Liver (tissue), 8 donors: ENCODE measurements at regions not wholly inside any gene's neighbourhood (a gene's known extent, or its start where the extent isn't known, plus 50 kb on each side); places are given as distances from the start of the nearest gene placed in this dataset.

Experiments used
- DNase-seq: peaks from one replicate; pipeline ENCODE4 v3.0.0-alpha.2; 2017; ENCODE audit warnings: low spot score
- H3K27ac ChIP-seq, 2 donors: one replicate each; pipeline ENCODE4 v1.7.0; 2013; ENCODE audit warnings: inconsistent platforms in 2 of 2, low read length in 2 of 2, control low read depth in 1 of 2, low read depth in 1 of 2, mild to moderate bottlenecking in 1 of 2
- H3K27me3 ChIP-seq, 4 donors: one replicate each; pipeline versions ENCODE4 v1.6.1 to v1.7.0; 2013; ENCODE audit warnings: low read length in 3 of 4, inconsistent platforms in 1 of 4, mild to moderate bottlenecking in 1 of 4, moderate library complexity in 1 of 4; ENCODE audit not compliant: control insufficient read depth in 4 of 4, insufficient read depth in 4 of 4
- H3K36me3 ChIP-seq, 4 donors: one replicate each; pipeline versions ENCODE4 v1.6.1 to v1.7.0; 2013; ENCODE audit warnings: low read length in 3 of 4, mild to moderate bottlenecking in 3 of 4, low read depth in 1 of 4, moderate library complexity in 1 of 4; ENCODE audit not compliant: control insufficient read depth in 4 of 4, insufficient read depth in 3 of 4
- H3K4me1 ChIP-seq, 4 donors: one replicate each; pipeline versions ENCODE4 v1.6.1 to v1.7.0; 2013; ENCODE audit warnings: low read length in 3 of 4, mild to moderate bottlenecking in 3 of 4, moderate library complexity in 1 of 4; ENCODE audit not compliant: control insufficient read depth in 4 of 4, insufficient read depth in 4 of 4
- H3K4me3 ChIP-seq, 3 donors: one replicate each; pipeline versions ENCODE4 v1.6.1 to v1.7.0; 2013; ENCODE audit warnings: low read length in 3 of 3, control low read depth in 1 of 3, low read depth in 1 of 3, mild to moderate bottlenecking in 1 of 3
- H3K9ac ChIP-seq, 2 donors: one replicate each; pipeline ENCODE4 v1.7.0; 2013; ENCODE audit warnings: low read length in 2 of 2, mild to moderate bottlenecking in 2 of 2, moderate library complexity in 2 of 2, control low read depth in 1 of 2, low read depth in 1 of 2
- H3K9me3 ChIP-seq, 4 donors: one replicate each; pipeline versions ENCODE4 v1.6.1 to v1.7.0; 2013; ENCODE audit warnings: low read length in 3 of 4; ENCODE audit not compliant: control insufficient read depth in 4 of 4
- EGR1 ChIP-seq, 2 donors: IDR thresholded peaks; 2 replicates each; pipeline ENCODE4 v1.6.1; 2016 to 2018; ENCODE audit warnings: antibody characterized with exemption in 2 of 2, low read depth in 2 of 2
- FOXA1 ChIP-seq: IDR thresholded peaks from 2 replicates; pipeline ENCODE4 v1.6.1; 2016; ENCODE audit warnings: antibody characterized with exemption
- FOXA2 ChIP-seq: IDR thresholded peaks from 2 replicates; pipeline ENCODE4 v1.6.1; 2016; ENCODE audit warnings: antibody characterized with exemption
- GABPA ChIP-seq, 2 donors: IDR thresholded peaks in 1 of 2; conservative IDR thresholded peaks in 1 of 2; 2 replicates each; pipeline ENCODE4 v1.6.1; 2016; ENCODE audit warnings: antibody characterized with exemption in 2 of 2, mild to moderate bottlenecking in 1 of 2, moderate library complexity in 1 of 2
- HNF4A ChIP-seq, 2 donors: conservative IDR thresholded peaks; 2 replicates each; pipeline ENCODE4 v1.6.1; 2016; ENCODE audit warnings: antibody characterized with exemption in 2 of 2, mild to moderate bottlenecking in 2 of 2
- JUND ChIP-seq, 2 donors: IDR thresholded peaks; 2 replicates each; pipeline ENCODE4 v1.6.1; 2016; ENCODE audit warnings: antibody characterized with exemption in 2 of 2
- NR2F2 ChIP-seq: IDR thresholded peaks from 2 replicates; pipeline ENCODE4 v1.6.1; 2016; ENCODE audit warnings: antibody characterized with exemption
- RAD21 ChIP-seq, 2 donors: IDR thresholded peaks; 2 replicates each; pipeline ENCODE4 v1.6.1; 2016; ENCODE audit warnings: antibody characterized with exemption in 2 of 2, mild to moderate bottlenecking in 2 of 2
- RXRA ChIP-seq, 2 donors: IDR thresholded peaks; 2 replicates each; pipeline ENCODE4 v1.6.1; 2017 to 2018; ENCODE audit warnings: antibody characterized with exemption in 2 of 2, mild to moderate bottlenecking in 1 of 2
- SP1 ChIP-seq: IDR thresholded peaks from 2 replicates; pipeline ENCODE4 v1.6.1; 2018; ENCODE audit warnings: antibody characterized with exemption, mild to moderate bottlenecking
- TAF1 ChIP-seq: conservative IDR thresholded peaks from 2 replicates; pipeline ENCODE4 v1.6.1; 2016; ENCODE audit warnings: antibody characterized with exemption, mild to moderate bottlenecking
- YY1 ChIP-seq: IDR thresholded peaks from 2 replicates; pipeline ENCODE4 v1.6.1; 2016; ENCODE audit warnings: antibody characterized with exemption, mild to moderate bottlenecking
- WGBS: extraction: QIAGEN DNeasy Blood & Tissue Kit; methylation state at CpG from one replicate; pipeline ENCODE4 v1.1.7; 2013; 5-methylcytosine and 5-hydroxymethylcytosine counted together
- TF ChIP-seq, protein P1 (sequence below): IDR thresholded peaks from 2 replicates; pipeline ENCODE4 v1.6.1; 2016; ENCODE audit warnings: antibody characterized with exemption
- TF ChIP-seq, protein P2 (sequence below): fragments of 150-350 bp; IDR thresholded peaks from 2 replicates; pipeline ENCODE4 v1.5.1; 2017; ENCODE audit warnings: improper control_type of control experiment, low read depth, low read length; ENCODE audit not compliant: missing input control
- TF ChIP-seq, protein P3 (sequence below): IDR thresholded peaks from 2 replicates; pipeline ENCODE4 v1.6.1; 2016; ENCODE audit warnings: antibody characterized with exemption
- TF ChIP-seq, protein P4 (sequence below): IDR thresholded peaks from 2 replicates; pipeline ENCODE4 v1.6.1; 2016; ENCODE audit warnings: antibody characterized with exemption, mild to moderate bottlenecking
- donor health status: healthy.
- donor health status: healthy.
- donor health status: healthy.
- donor health status: healthy.
- donor health status: healthy.

DNA sequence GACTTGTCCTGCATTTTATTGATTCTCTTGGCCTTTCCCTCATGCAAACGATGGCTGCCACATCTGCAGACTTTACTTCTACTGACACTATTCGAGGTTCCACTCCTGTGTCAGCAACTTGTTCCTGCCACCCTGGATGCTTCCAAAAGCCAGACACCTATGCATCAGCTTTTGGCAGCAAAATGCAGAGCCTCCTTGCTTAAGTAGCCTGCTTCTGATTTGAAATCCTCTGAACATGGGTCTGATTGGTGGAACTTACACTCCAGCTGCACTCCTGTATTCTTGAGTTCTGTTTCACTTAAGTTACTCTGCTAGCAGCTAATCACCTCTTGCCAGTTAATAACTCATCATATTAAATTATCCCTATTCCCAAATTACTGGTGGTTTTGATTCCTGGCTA is 152.1 kb upstream of the FMN2 start:
- TF ChIP-seq HNF4A (conservative IDR thresholded peaks at IDR 0.05), result no peak
- TF ChIP-seq JUND (IDR thresholded peaks at IDR 0.05), result no peak
- no peak for TF ChIP-seq TAF1
- no peak for TF ChIP-seq EGR1 (IDR thresholded peaks at IDR 0.05; ENCODE audit: low read depth in 2 of 2)
- no peak for TF ChIP-seq YY1
- no peak for TF ChIP-seq FOXA2
- TF ChIP-seq SP1, result no peak
- TF ChIP-seq, protein P1, sequence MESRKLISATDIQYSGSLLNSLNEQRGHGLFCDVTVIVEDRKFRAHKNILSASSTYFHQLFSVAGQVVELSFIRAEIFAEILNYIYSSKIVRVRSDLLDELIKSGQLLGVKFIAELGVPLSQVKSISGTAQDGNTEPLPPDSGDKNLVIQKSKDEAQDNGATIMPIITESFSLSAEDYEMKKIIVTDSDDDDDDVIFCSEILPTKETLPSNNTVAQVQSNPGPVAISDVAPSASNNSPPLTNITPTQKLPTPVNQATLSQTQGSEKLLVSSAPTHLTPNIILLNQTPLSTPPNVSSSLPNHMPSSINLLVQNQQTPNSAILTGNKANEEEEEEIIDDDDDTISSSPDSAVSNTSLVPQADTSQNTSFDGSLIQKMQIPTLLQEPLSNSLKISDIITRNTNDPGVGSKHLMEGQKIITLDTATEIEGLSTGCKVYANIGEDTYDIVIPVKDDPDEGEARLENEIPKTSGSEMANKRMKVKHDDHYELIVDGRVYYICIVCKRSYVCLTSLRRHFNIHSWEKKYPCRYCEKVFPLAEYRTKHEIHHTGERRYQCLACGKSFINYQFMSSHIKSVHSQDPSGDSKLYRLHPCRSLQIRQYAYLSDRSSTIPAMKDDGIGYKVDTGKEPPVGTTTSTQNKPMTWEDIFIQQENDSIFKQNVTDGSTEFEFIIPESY, result no peak
- TF ChIP-seq, protein P2, sequence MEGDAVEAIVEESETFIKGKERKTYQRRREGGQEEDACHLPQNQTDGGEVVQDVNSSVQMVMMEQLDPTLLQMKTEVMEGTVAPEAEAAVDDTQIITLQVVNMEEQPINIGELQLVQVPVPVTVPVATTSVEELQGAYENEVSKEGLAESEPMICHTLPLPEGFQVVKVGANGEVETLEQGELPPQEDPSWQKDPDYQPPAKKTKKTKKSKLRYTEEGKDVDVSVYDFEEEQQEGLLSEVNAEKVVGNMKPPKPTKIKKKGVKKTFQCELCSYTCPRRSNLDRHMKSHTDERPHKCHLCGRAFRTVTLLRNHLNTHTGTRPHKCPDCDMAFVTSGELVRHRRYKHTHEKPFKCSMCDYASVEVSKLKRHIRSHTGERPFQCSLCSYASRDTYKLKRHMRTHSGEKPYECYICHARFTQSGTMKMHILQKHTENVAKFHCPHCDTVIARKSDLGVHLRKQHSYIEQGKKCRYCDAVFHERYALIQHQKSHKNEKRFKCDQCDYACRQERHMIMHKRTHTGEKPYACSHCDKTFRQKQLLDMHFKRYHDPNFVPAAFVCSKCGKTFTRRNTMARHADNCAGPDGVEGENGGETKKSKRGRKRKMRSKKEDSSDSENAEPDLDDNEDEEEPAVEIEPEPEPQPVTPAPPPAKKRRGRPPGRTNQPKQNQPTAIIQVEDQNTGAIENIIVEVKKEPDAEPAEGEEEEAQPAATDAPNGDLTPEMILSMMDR, result no peak
- TF ChIP-seq, protein P3, sequence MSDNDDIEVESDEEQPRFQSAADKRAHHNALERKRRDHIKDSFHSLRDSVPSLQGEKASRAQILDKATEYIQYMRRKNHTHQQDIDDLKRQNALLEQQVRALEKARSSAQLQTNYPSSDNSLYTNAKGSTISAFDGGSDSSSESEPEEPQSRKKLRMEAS, result no peak
- TF ChIP-seq, protein P4, sequence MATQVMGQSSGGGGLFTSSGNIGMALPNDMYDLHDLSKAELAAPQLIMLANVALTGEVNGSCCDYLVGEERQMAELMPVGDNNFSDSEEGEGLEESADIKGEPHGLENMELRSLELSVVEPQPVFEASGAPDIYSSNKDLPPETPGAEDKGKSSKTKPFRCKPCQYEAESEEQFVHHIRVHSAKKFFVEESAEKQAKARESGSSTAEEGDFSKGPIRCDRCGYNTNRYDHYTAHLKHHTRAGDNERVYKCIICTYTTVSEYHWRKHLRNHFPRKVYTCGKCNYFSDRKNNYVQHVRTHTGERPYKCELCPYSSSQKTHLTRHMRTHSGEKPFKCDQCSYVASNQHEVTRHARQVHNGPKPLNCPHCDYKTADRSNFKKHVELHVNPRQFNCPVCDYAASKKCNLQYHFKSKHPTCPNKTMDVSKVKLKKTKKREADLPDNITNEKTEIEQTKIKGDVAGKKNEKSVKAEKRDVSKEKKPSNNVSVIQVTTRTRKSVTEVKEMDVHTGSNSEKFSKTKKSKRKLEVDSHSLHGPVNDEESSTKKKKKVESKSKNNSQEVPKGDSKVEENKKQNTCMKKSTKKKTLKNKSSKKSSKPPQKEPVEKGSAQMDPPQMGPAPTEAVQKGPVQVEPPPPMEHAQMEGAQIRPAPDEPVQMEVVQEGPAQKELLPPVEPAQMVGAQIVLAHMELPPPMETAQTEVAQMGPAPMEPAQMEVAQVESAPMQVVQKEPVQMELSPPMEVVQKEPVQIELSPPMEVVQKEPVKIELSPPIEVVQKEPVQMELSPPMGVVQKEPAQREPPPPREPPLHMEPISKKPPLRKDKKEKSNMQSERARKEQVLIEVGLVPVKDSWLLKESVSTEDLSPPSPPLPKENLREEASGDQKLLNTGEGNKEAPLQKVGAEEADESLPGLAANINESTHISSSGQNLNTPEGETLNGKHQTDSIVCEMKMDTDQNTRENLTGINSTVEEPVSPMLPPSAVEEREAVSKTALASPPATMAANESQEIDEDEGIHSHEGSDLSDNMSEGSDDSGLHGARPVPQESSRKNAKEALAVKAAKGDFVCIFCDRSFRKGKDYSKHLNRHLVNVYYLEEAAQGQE, result no peak
- TF ChIP-seq GABPA (IDR thresholded peaks at IDR 0.05 in 1 of 2, conservative IDR thresholded peaks at IDR 0.05 in 1 of 2), result no peak
- no peak for TF ChIP-seq FOXA1
- no peak for TF ChIP-seq RAD21 (IDR thresholded peaks at IDR 0.05)
- TF ChIP-seq NR2F2, result no peak
- no peak for TF ChIP-seq RXRA (IDR thresholded peaks at IDR 0.05)
- H3K27ac ChIP-seq, result no peak overlapping the region
- no peaks in the 10 kb centered on the region for H3K36me3 ChIP-seq
- H3K27me3 ChIP-seq, result no peaks in the 10 kb centered on the region
- H3K9ac ChIP-seq, result no peak overlapping the region
- no peak overlapping the region for H3K4me3 ChIP-seq
- H3K4me1 ChIP-seq, result no peaks in the 10 kb centered on the region
- no peak for DNase-seq
- 35% methylated on average over 2 of the region's 2 CpGs for WGBS
- H3K9me3 ChIP-seq, result peaks cover 0 to 3% (median 0%) of the 10 kb centered on the region in 4 donors

DNA sequence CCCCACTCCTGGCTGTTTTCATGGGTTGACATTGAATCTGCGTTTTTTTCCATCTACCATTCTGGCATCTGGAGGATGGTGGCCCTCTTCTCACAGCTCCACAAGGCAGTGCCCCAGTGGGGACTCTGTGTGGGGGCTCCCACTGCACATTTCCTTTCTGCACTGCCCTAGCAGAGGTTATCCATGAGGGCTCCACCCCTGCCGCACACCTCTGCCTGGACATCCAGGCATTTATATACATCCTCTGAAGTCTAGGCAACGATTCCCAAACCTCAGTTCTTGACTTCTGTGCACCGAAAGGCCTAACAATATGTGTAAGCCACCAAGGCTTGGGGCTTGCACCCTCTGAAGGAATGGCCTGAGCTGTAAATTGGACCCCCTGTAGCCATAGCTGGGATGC is 147.9 kb upstream of the FMN2 start:
- H3K27ac ChIP-seq, result no peak overlapping the region
- peaks cover 0 to 3% (median 0%) of the 10 kb centered on the region in 4 donors for H3K9me3 ChIP-seq
- TF ChIP-seq TAF1, result no peak
- TF ChIP-seq NR2F2, result no peak
- TF ChIP-seq, protein P1, result no peak
- TF ChIP-seq, protein P4, result no peak
- TF ChIP-seq EGR1 (IDR thresholded peaks at IDR 0.05; ENCODE audit: low read depth in 2 of 2), result no peak
- no peaks in the 10 kb centered on the region for H3K36me3 ChIP-seq
- H3K4me1 ChIP-seq, result no peaks in the 10 kb centered on the region
- H3K9ac ChIP-seq, result no peak overlapping the region
- WGBS, result 84% methylated on average over 4 of the region's 4 CpGs
- DNase-seq, result no peak
- H3K4me3 ChIP-seq, result no peak overlapping the region
- H3K27me3 ChIP-seq, result no peaks in the 10 kb centered on the region
